Smooth muscle cell (in vitro differentiated cells): ENCODE measurements at regions not wholly inside any gene's neighbourhood (a gene's known extent, or its start where the extent isn't known, plus 50 kb on each side); places are given as distances from the start of the nearest gene placed in this dataset.
A peak's percentile ranks its signal among the peaks of the same experiment; 100 is the strongest.

Source experiments
- DNase-seq: peaks from one replicate; lab custom pipeline; 2025; ENCODE audit not compliant: unreplicated experiment; lab: John Stamatoyannopoulos, UW
- H2AFZ ChIP-seq: fragments of 200-600 bp; sonication (generic); 2 replicates; pipeline ENCODE4 v1.6.0; 2016; ENCODE audit warnings: antibody characterized with exemption, low read depth, mild to moderate bottlenecking
- H3F3A ChIP-seq: fragments of 200-600 bp; sonication (generic); 2 replicates; pipeline ENCODE4 v1.6.0; 2017; ENCODE audit warnings: antibody characterized with exemption, low read depth
- H3K27ac ChIP-seq: fragments of 200-600 bp; sonication (generic); 2 replicates; pipeline ENCODE4 v1.5.1; 2016; ENCODE audit warnings: low read depth, mild to moderate bottlenecking
- H3K27me3 ChIP-seq: fragments of 200-600 bp; sonication (generic); 2 replicates; pipeline ENCODE4 v1.6.1; 2016; ENCODE audit warnings: low read depth, mild to moderate bottlenecking
- H3K36me3 ChIP-seq: fragments of 200-600 bp; sonication (generic); 2 replicates; pipeline ENCODE4 v1.5.1; 2016; ENCODE audit warnings: low read depth
- H3K4me1 ChIP-seq: fragments of 200-600 bp; sonication (generic); 2 replicates; pipeline ENCODE4 v1.5.1; 2016; ENCODE audit warnings: low read depth
- H3K4me2 ChIP-seq: fragments of 200-600 bp; sonication (generic); 2 replicates; pipeline ENCODE4 v1.6.0; 2016; ENCODE audit warnings: mild to moderate bottlenecking
- H3K4me3 ChIP-seq: fragments of 200-600 bp; sonication (generic); 2 replicates; pipeline ENCODE4 v1.5.1; 2016; ENCODE audit warnings: mild to moderate bottlenecking
- H3K79me2 ChIP-seq: fragments of 200-600 bp; sonication (generic); 2 replicates; pipeline ENCODE4 v1.6.0; 2016; ENCODE audit warnings: low read depth, mild to moderate bottlenecking
- H3K9ac ChIP-seq: fragments of 200-600 bp; sonication (generic); 2 replicates; pipeline ENCODE4 v1.6.0; 2016; ENCODE audit warnings: low read depth
- H3K9me3 ChIP-seq: fragments of 200-600 bp; sonication (generic); replicated peaks from 2 replicates; pipeline ENCODE4 v1.5.1; 2016; ENCODE audit warnings: low read depth
- H4K20me1 ChIP-seq: fragments of 200-600 bp; sonication (generic); 2 replicates; pipeline ENCODE4 v1.6.0; 2016; ENCODE audit warnings: low read depth
- WGBS: methylation state at CpG from one replicate; pipeline ENCODE4 v1.1.7; 2016; ENCODE audit warnings: low lambda C conversion rate; 5-methylcytosine and 5-hydroxymethylcytosine counted together
- TF ChIP-seq, protein P1 (sequence below): fragments of 200-600 bp; sonication (generic); IDR thresholded peaks from 2 replicates; pipeline ENCODE4 v1.5.1; 2017; ENCODE audit warnings: borderline replicate concordance, mild to moderate bottlenecking, antibody characterized with exemption; ENCODE audit not compliant: insufficient read depth, poor library complexity, severe bottlenecking

DNA sequence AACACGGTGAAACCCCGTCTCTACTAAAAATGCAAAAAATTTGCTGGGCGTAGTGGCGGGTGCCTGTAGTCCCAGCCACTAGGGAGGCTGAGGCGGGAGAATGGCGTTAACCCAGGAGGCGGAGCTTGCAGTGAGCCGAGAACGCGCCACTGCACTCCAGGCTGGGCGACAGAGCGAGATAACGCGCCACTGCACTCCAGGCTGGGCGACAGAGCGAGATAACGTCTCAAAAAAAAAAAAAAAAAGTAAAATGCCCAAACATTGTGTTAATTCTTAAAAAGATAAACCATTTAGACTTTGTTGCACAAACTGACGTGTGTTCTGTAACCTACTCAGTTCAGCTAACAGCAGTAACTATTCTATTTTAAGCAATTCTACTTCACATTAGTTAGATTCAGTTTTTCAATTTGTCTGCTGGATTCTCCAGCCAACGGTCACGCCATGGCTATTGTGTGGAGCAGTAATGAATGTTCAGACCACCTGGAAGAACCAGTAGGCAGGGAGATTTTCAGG lies 119.3 kb upstream of the MAN2A1 start:
- H3K36me3 ChIP-seq, result no peaks in the 10 kb centered on the region
- H3K4me1 ChIP-seq, result no peaks in the 10 kb centered on the region
- no peak for DNase-seq
- no peaks in the 10 kb centered on the region for H3K79me2 ChIP-seq
- H3K4me2 ChIP-seq, result no peak overlapping the region
- peaks cover 21% of the 10 kb centered on the region for H3K27me3 ChIP-seq
- no peaks in the 10 kb centered on the region for H4K20me1 ChIP-seq
- H3K4me3 ChIP-seq, result no peak overlapping the region
- H3K9ac ChIP-seq, result no peak overlapping the region
- WGBS, result 94% methylated on average over 20 of the region's 20 CpGs
- H3K9me3 ChIP-seq, result no peaks in the 10 kb centered on the region
- no peaks in the 10 kb centered on the region for H3F3A ChIP-seq
- H3K27ac ChIP-seq, result no peak overlapping the region
- TF ChIP-seq, protein P1, sequence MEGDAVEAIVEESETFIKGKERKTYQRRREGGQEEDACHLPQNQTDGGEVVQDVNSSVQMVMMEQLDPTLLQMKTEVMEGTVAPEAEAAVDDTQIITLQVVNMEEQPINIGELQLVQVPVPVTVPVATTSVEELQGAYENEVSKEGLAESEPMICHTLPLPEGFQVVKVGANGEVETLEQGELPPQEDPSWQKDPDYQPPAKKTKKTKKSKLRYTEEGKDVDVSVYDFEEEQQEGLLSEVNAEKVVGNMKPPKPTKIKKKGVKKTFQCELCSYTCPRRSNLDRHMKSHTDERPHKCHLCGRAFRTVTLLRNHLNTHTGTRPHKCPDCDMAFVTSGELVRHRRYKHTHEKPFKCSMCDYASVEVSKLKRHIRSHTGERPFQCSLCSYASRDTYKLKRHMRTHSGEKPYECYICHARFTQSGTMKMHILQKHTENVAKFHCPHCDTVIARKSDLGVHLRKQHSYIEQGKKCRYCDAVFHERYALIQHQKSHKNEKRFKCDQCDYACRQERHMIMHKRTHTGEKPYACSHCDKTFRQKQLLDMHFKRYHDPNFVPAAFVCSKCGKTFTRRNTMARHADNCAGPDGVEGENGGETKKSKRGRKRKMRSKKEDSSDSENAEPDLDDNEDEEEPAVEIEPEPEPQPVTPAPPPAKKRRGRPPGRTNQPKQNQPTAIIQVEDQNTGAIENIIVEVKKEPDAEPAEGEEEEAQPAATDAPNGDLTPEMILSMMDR, result no peak
- H2AFZ ChIP-seq, result no peak overlapping the region

DNA sequence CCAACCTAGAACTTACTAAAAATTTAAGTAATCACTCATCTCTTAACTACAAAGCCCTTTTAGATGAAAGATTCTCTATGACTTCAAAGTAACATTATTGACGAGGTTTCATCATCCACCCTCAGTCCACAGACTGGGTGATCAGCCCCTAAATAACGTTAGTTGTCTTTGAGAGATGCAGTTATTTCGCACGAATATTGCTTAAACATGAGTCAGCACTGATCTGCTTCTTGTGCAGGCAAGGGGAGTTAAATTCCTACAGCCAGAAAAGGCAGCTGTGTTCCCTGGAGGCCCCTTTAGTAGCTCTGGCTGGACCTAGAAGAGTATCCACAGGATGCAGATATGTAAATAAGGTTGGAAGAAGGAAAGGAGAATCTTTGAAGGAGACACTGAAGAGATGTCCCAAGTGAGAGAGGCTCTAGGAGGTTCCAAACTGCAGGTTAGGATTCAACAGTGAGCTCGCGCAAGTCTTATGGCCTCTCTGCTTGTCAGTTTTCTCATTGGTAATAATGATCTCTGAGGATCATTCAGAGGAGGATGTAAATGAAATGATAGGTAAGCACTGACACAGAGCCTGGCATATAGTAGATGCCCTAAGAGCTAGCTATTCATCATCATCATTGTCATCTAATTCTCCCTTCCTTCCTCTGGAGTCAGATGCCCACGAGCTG lies 122.2 kb upstream of the MAN2A1 start:
- H3K9ac ChIP-seq, result no peak overlapping the region
- H3K4me2 ChIP-seq, result peak overlapping the region; percentile 33
- no peaks in the 10 kb centered on the region for H3K9me3 ChIP-seq
- H2AFZ ChIP-seq, result no peak overlapping the region
- TF ChIP-seq, protein P1, result no peak
- H3F3A ChIP-seq, result no peaks in the 10 kb centered on the region
- H3K27me3 ChIP-seq, result peaks cover 9% of the 10 kb centered on the region
- no peak for DNase-seq
- peak overlapping the region; percentile 42 for H3K27ac ChIP-seq
- H4K20me1 ChIP-seq, result no peaks in the 10 kb centered on the region
- H3K4me1 ChIP-seq, result no peaks in the 10 kb centered on the region
- WGBS, result 45% methylated on average over 7 of the region's 7 CpGs
- no peaks in the 10 kb centered on the region for H3K36me3 ChIP-seq
- H3K4me3 ChIP-seq, result no peak overlapping the region
- no peaks in the 10 kb centered on the region for H3K79me2 ChIP-seq

DNA sequence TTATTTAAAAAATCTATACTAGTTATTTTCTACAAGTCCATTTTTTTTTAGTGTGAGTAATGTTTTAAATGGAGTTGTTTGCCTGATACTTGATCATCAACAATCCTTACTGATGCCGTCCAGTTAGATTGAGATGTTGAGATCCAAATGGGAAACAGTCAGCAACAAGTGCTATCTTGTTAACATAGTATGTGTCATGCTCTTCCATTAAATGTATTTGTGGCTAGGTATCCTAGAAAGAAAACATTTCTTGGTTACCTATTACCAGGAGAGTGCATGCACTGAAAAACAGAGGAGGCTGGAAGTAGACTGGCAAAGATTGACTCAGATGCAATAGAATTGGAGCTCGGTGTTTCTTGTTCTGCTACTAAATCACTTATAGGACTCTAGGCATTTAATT lies 123.4 kb upstream of the MAN2A1 start:
- Histone ChIP-seq H3K27ac (no peak overlapping the region), H3K36me3 (no peaks in the 10 kb centered on the region), H3K4me3 (no peak overlapping the region), H3K9me3 (no peaks in the 10 kb centered on the region), H3K9ac (no peak overlapping the region), H3K4me1 (no peaks in the 10 kb centered on the region), H3K27me3 (no peaks in the 10 kb centered on the region), H3F3A (no peaks in the 10 kb centered on the region), H3K79me2 (no peaks in the 10 kb centered on the region), H3K4me2 (no peak overlapping the region), H2AFZ (no peak overlapping the region), H4K20me1 (no peaks in the 10 kb centered on the region)
- DNase-seq, result no peak
- 92% methylated on average over 2 of the region's 2 CpGs for WGBS
- TF ChIP-seq, protein P1, result no peak

DNA sequence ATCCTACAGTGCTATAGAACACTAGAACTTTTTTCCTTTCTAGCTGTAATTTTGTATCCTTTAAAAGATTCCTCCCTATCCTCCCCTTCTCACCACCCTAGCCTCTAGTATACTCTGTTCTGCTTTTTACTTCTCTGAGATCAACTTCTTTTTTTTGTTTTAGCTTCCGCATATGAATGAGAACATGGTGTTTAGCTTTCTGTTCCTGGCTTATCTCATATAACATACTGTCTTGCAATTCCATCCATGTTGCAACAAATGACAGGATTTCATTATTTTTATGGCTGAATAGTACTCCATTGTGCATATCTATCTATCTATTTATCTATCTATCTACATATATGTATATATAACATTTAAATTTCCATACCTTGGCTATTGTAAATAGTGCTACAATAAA lies 126.0 kb upstream of the MAN2A1 start:
- H3K27ac ChIP-seq, result no peak overlapping the region
- H3K9ac ChIP-seq, result no peak overlapping the region
- DNase-seq, result no peak
- TF ChIP-seq, protein P1, result no peak
- no peak overlapping the region for H3K4me3 ChIP-seq
- H3K36me3 ChIP-seq, result no peaks in the 10 kb centered on the region
- H3F3A ChIP-seq, result no peaks in the 10 kb centered on the region
- H2AFZ ChIP-seq, result no peak overlapping the region
- no peaks in the 10 kb centered on the region for H3K4me1 ChIP-seq
- 96% methylated on average over 1 of the region's 1 CpG for WGBS
- H3K9me3 ChIP-seq, result no peaks in the 10 kb centered on the region
- H4K20me1 ChIP-seq, result no peaks in the 10 kb centered on the region
- no peak overlapping the region for H3K4me2 ChIP-seq
- H3K27me3 ChIP-seq, result no peaks in the 10 kb centered on the region
- H3K79me2 ChIP-seq, result no peaks in the 10 kb centered on the region
